ENCODE measurements at regions not wholly inside any gene's neighbourhood (a gene's known extent, or its start where the extent isn't known, plus 50 kb on each side); places are given as distances from the start of the nearest gene placed in this dataset.
"Not testable (repeated sequence)": the region's sequence is repeated elsewhere in the genome, so short reads cannot be mapped to it uniquely, and the experiment has no call there.

DNA sequence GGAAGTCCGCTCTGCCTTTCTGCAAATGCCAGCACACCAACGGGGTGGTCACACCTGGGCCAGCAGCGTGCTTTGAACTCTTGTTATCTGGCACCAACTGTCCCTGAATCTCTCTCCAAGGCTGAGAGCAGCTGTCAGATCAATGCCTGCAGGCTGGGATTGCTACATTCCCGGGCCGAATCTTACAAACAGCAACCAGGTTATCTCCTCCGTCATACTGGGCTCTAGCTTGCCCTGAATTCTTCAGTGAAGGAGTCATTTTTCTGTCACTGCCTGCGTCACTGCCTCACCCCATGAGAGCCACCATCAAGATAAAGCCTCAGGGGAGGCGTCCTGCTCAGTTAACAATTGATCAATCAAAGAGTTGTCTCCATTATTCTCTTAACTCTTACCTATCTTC is 329.4 kb upstream of the PPARGC1A start:
- no peaks in the 10 kb centered on the region for H3K9me3 ChIP-seq (ENCODE audit: control insufficient read depth in 1 of 2, low read length in 2 of 2)
- no peaks in the 10 kb centered on the region for H3K36me3 ChIP-seq (ENCODE audit: control insufficient read depth in 1 of 2, insufficient read depth in 2 of 2, low read length in 2 of 2)
- no peaks in the 10 kb centered on the region for H3K27me3 ChIP-seq (ENCODE audit: low read depth, low read length)
- H3K4me3 ChIP-seq (ENCODE audit: low read depth in 1 of 2, low read length in 2 of 2): no peak overlapping the region
- H3K4me1 ChIP-seq (ENCODE audit: control insufficient read depth in 1 of 2, insufficient read depth in 2 of 2, low read length in 2 of 2): no peaks in the 10 kb centered on the region
- H3K27ac ChIP-seq (ENCODE audit: low read length): no peak overlapping the region

DNA sequence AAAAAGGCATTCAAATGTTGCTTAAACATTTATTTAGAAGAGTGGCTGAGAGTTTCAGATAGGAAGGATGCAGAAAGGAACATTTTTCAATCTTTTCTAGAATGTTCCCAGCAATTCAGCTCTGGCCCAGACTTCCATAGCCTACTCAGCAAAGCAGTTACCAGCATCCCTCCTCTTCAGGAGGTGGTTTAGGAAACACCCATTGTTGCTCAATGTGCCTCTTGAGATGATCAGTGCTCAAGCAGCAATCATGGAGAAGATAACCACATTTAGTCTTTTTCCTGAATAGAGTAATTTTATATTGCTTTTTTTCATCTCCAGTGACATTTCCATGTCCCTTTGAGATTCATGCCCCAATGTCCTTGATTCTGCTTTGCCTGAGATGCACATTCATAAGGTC is 328.7 kb upstream of the PPARGC1A start:
- Histone ChIP-seq H3K4me3 (ENCODE audit: low read depth in 1 of 2, low read length in 2 of 2) (no peak overlapping the region), H3K36me3 (ENCODE audit: control insufficient read depth in 1 of 2, insufficient read depth in 2 of 2, low read length in 2 of 2) (no peaks in the 10 kb centered on the region), H3K27ac (ENCODE audit: low read length) (no peak overlapping the region), H3K9me3 (ENCODE audit: control insufficient read depth in 1 of 2, low read length in 2 of 2) (no peaks in the 10 kb centered on the region), H3K4me1 (ENCODE audit: control insufficient read depth in 1 of 2, insufficient read depth in 2 of 2, low read length in 2 of 2) (no peaks in the 10 kb centered on the region), H3K27me3 (ENCODE audit: low read depth, low read length) (no peaks in the 10 kb centered on the region)

DNA sequence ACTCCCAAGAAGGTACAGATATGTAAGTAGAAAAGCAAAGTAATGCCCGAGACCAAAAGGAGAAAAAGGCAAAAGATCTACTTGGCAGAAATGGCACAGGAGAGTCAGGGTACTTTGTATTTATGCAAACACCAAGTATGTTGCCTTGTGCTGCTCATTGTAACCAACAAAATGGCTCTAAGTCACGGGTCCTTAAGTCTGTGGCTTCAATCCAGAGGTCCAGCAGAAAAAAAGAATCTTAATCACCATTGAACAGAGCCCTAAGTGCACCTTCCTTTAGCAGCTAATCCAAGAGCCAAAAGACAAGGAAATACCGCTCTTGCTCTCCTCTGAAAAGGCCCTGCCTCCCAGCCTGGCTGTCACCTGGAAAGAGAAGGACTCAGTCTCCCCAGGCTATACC is 324.9 kb upstream of the PPARGC1A start:
- Histone ChIP-seq H3K27me3 (ENCODE audit: low read depth, low read length) (no peaks in the 10 kb centered on the region), H3K36me3 (ENCODE audit: control insufficient read depth in 1 of 2, insufficient read depth in 2 of 2, low read length in 2 of 2) (no peaks in the 10 kb centered on the region), H3K4me1 (ENCODE audit: control insufficient read depth in 1 of 2, insufficient read depth in 2 of 2, low read length in 2 of 2) (no peaks in the 10 kb centered on the region), H3K4me3 (ENCODE audit: low read depth in 1 of 2, low read length in 2 of 2) (no peak overlapping the region), H3K27ac (ENCODE audit: low read length) (no peak overlapping the region), H3K9me3 (ENCODE audit: control insufficient read depth in 1 of 2, low read length in 2 of 2) (no peaks in the 10 kb centered on the region)

DNA sequence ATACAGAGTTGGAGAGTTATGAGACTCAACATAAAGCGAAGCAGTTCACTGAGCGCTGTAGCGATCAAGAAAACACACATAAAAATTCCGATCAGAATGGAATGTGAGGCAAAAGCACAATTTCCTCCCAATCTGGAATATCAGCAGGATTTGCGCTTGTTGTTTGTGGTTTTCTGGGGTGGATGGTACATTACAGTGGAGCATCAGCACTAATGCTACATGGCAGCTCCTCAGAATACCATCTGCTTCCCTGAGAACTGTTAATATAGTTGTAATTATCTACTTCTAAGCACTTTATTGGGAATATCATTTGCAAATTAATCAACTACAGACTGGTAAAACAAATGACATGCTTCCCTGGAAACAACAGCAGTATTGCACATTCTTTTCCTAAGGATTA is 324.1 kb upstream of the PPARGC1A start:
- H3K4me1 ChIP-seq (ENCODE audit: control insufficient read depth in 1 of 2, insufficient read depth in 2 of 2, low read length in 2 of 2): no peaks in the 10 kb centered on the region
- no peak overlapping the region for H3K4me3 ChIP-seq (ENCODE audit: low read depth in 1 of 2, low read length in 2 of 2)
- no peak overlapping the region for H3K27ac ChIP-seq (ENCODE audit: low read length)
- H3K9me3 ChIP-seq (ENCODE audit: control insufficient read depth in 1 of 2, low read length in 2 of 2): no peaks in the 10 kb centered on the region
- H3K36me3 ChIP-seq (ENCODE audit: control insufficient read depth in 1 of 2, insufficient read depth in 2 of 2, low read length in 2 of 2): no peaks in the 10 kb centered on the region
- H3K27me3 ChIP-seq (ENCODE audit: low read depth, low read length): no peaks in the 10 kb centered on the region

DNA sequence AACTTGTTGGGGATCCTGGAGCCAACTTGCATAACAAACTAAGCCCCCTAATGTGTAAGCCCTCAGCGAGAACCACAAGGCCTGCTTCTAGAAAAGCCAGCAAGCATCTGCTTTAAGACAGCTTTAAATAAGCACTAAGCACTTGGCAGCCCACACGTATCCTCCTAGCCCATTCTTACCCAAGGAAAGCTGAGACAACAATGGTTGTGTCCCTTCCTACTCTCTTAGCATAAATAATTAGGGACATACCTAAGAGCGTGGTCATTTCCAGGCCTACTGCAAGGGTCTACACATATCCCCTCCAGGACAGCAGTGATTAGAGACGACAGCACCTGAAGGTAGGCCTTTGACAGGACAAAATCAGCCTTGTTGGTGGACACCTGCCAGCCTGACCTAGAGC is 322.8 kb upstream of the PPARGC1A start:
- Histone ChIP-seq H3K27ac (ENCODE audit: low read length) (no peak overlapping the region), H3K4me1 (ENCODE audit: control insufficient read depth in 1 of 2, insufficient read depth in 2 of 2, low read length in 2 of 2) (no peaks in the 10 kb centered on the region), H3K36me3 (ENCODE audit: control insufficient read depth in 1 of 2, insufficient read depth in 2 of 2, low read length in 2 of 2) (no peaks in the 10 kb centered on the region), H3K9me3 (ENCODE audit: control insufficient read depth in 1 of 2, low read length in 2 of 2) (no peaks in the 10 kb centered on the region), H3K4me3 (ENCODE audit: low read depth in 1 of 2, low read length in 2 of 2) (no peak overlapping the region), H3K27me3 (ENCODE audit: low read depth, low read length) (no peaks in the 10 kb centered on the region)

DNA sequence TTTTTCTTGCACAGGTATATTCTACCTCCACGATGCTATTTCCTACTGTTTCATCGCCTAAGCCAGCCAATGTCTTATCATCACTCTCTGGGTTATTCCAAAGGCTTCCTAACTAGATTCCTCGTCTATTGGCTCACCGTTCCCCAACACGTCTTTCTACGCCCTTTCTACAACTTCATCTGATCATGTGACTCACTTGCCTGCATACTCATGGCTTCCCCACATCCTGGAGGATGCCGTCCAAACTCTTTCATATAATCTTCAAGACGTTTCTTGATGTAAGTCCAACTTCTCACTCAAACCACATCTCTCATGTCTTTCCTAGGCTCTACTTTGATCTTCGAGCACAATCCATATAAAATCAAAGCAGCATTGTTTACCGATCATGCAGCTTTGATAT is 322.0 kb upstream of the PPARGC1A start:
- Histone ChIP-seq H3K4me1 (ENCODE audit: control insufficient read depth in 1 of 2, insufficient read depth in 2 of 2, low read length in 2 of 2) (no peaks in the 10 kb centered on the region), H3K36me3 (ENCODE audit: control insufficient read depth in 1 of 2, insufficient read depth in 2 of 2, low read length in 2 of 2) (no peaks in the 10 kb centered on the region), H3K27ac (ENCODE audit: low read length) (no peak overlapping the region), H3K9me3 (ENCODE audit: control insufficient read depth in 1 of 2, low read length in 2 of 2) (no peaks in the 10 kb centered on the region), H3K4me3 (ENCODE audit: low read depth in 1 of 2, low read length in 2 of 2) (no peak overlapping the region), H3K27me3 (ENCODE audit: low read depth, low read length) (no peaks in the 10 kb centered on the region)

DNA sequence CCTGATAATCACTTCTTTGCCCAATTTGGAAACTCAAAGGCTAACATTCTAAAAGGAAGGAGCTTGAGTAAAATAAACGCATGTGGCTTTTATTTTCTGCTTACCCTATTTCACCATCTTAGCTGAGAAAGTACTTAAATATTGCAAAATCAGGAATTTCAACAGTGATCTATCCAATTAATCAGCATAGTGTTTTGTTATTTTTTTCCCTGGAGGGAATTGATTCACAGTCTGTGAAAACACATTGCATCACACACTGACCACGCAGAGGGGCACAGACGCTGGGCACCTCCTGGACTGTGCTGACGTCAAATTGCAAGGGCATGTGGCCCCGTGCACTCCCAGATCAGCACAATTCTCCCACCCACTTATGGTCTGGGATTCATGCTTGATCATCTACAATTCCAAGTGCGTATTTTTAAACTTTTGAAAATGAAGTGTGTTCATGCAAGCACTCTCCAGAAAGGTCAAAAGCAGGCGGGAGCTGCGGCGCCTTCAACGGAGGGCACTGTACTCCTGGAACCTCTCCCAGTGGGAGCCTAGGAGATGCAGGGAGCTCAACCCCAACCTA is 320.6 kb upstream of the PPARGC1A start:
- no peak overlapping the region for H3K4me3 ChIP-seq (ENCODE audit: low read depth in 1 of 2, low read length in 2 of 2)
- no peaks in the 10 kb centered on the region for H3K4me1 ChIP-seq (ENCODE audit: control insufficient read depth in 1 of 2, insufficient read depth in 2 of 2, low read length in 2 of 2)
- no peak overlapping the region for H3K27ac ChIP-seq (ENCODE audit: low read length)
- H3K27me3 ChIP-seq (ENCODE audit: low read depth, low read length): no peaks in the 10 kb centered on the region
- H3K9me3 ChIP-seq (ENCODE audit: control insufficient read depth in 1 of 2, low read length in 2 of 2): no peaks in the 10 kb centered on the region
- H3K36me3 ChIP-seq (ENCODE audit: control insufficient read depth in 1 of 2, insufficient read depth in 2 of 2, low read length in 2 of 2): no peaks in the 10 kb centered on the region

DNA sequence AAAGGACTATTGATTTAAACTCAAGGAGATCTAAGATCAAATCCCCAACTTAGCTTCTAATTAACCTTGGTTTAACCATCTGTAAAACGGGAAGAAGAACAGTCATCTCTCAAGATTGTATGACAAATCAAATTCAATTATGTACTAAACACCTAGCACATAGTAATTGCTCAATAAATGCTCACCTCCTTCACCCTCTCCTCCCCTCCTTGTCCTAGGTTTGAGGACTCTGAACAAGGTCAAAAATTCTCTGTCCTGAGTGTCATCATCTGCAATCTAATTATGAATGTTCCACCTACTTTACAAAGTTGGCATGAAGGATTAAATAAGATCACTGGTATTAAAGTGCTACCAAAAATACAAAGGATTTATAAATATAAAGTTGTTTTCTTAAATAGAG is 320.1 kb upstream of the PPARGC1A start:
- no peaks in the 10 kb centered on the region for H3K27me3 ChIP-seq (ENCODE audit: low read depth, low read length)
- no peak overlapping the region for H3K27ac ChIP-seq (ENCODE audit: low read length)
- H3K36me3 ChIP-seq (ENCODE audit: control insufficient read depth in 1 of 2, insufficient read depth in 2 of 2, low read length in 2 of 2): no peaks in the 10 kb centered on the region
- no peak overlapping the region for H3K4me3 ChIP-seq (ENCODE audit: low read depth in 1 of 2, low read length in 2 of 2)
- no peaks in the 10 kb centered on the region for H3K9me3 ChIP-seq (ENCODE audit: control insufficient read depth in 1 of 2, low read length in 2 of 2)
- H3K4me1 ChIP-seq (ENCODE audit: control insufficient read depth in 1 of 2, insufficient read depth in 2 of 2, low read length in 2 of 2): no peaks in the 10 kb centered on the region

DNA sequence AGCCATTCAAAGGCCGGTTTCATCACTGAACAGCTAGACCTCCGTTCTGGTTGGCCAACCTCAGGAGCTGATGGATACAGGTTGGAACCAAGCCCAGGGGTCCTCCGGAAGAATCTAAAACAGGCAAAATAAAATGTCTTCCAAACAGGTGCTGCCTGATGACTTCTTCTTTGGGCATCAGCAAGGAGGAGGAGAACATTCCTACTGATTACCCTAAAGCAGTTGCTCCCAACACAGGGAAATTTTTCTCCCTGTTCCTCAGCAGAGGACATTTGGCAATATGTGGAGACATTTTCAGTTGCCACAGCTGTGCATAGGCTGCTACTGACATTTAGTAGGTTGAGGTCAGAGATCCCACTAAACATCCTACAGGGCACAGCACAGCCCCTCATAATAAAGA is 319.3 kb upstream of the PPARGC1A start:
- Histone ChIP-seq H3K4me1 (ENCODE audit: control insufficient read depth in 1 of 2, insufficient read depth in 2 of 2, low read length in 2 of 2) (no peaks in the 10 kb centered on the region), H3K9me3 (ENCODE audit: control insufficient read depth in 1 of 2, low read length in 2 of 2) (no peaks in the 10 kb centered on the region), H3K4me3 (ENCODE audit: low read depth in 1 of 2, low read length in 2 of 2) (no peak overlapping the region), H3K27me3 (ENCODE audit: low read depth, low read length) (no peaks in the 10 kb centered on the region), H3K36me3 (ENCODE audit: control insufficient read depth in 1 of 2, insufficient read depth in 2 of 2, low read length in 2 of 2) (no peaks in the 10 kb centered on the region), H3K27ac (ENCODE audit: low read length) (no peak overlapping the region)

DNA sequence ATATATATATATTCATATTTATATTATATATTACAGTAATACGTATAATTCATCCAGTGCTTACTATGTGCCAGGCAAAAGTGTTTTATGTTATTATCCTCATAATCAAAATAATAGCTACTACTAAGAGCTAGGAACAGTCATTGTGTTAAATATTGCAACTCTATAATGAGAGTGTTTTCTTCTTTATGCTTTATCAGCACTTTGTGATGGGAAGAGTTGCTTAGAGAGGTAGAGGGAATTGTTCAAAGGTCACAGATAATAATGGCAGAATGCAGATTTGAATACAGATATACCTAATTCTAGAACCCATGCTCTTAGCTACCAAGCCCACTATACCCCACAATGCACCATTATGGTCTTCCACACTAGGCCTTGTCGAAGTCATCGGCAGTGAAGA is 318.8 kb upstream of the PPARGC1A start:
- no peaks in the 10 kb centered on the region for H3K27me3 ChIP-seq (ENCODE audit: low read depth, low read length)
- no peak overlapping the region for H3K4me3 ChIP-seq (ENCODE audit: low read depth in 1 of 2, low read length in 2 of 2)
- H3K36me3 ChIP-seq (ENCODE audit: control insufficient read depth in 1 of 2, insufficient read depth in 2 of 2, low read length in 2 of 2): no peaks in the 10 kb centered on the region
- H3K9me3 ChIP-seq (ENCODE audit: control insufficient read depth in 1 of 2, low read length in 2 of 2): no peaks in the 10 kb centered on the region
- no peak overlapping the region for H3K27ac ChIP-seq (ENCODE audit: low read length)
- no peaks in the 10 kb centered on the region for H3K4me1 ChIP-seq (ENCODE audit: control insufficient read depth in 1 of 2, insufficient read depth in 2 of 2, low read length in 2 of 2)

DNA sequence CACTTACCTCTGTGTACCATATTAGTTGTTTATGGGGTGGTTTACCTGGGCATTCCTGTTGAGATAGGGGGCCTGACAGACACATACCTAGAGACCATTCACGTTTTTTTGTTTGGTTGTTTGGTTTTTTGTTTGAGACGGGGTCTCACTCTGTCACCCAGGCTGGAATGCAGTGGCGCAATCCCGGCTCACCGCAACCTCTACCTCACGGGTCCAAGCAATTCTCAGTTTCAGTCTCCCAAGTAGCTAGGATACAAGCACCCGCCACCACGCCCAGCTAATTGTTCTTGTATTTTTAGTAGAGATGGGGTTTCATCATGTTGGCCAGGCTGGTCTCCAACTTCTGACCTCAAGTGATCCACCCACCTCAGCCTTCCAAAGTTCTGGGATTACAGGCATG is 314.9 kb upstream of the PPARGC1A start:
- H3K4me1 ChIP-seq (ENCODE audit: control insufficient read depth in 1 of 2, insufficient read depth in 2 of 2, low read length in 2 of 2); H3K27ac ChIP-seq (ENCODE audit: low read length); H3K9me3 ChIP-seq (ENCODE audit: control insufficient read depth in 1 of 2, low read length in 2 of 2); H3K4me3 ChIP-seq (ENCODE audit: low read depth in 1 of 2, low read length in 2 of 2); H3K36me3 ChIP-seq (ENCODE audit: control insufficient read depth in 1 of 2, insufficient read depth in 2 of 2, low read length in 2 of 2); H3K27me3 ChIP-seq (ENCODE audit: low read depth, low read length): not testable (repeated sequence)

DNA sequence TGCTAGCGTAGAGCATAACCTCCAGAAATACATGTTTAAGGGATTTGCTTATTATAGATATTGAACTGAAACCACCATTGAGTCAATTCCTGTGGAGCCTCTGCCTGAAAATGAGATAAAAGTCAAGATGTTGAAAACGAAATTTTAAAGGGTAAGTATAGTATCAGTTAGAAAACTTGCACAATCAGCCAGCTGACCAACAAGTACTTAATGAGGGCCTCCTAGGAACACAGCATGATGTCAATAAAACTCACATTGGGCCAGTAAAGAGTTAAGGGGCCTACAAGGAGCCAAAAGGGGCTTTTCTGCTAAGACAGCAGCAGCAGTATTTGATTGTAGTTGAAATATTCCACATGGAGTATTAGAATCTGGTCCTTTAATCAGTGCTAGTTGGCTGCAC is 314.1 kb upstream of the PPARGC1A start:
- Histone ChIP-seq H3K27ac (ENCODE audit: low read length) (no peak overlapping the region), H3K9me3 (ENCODE audit: control insufficient read depth in 1 of 2, low read length in 2 of 2) (no peaks in the 10 kb centered on the region), H3K27me3 (ENCODE audit: low read depth, low read length) (no peaks in the 10 kb centered on the region), H3K4me3 (ENCODE audit: low read depth in 1 of 2, low read length in 2 of 2) (no peak overlapping the region), H3K4me1 (ENCODE audit: control insufficient read depth in 1 of 2, insufficient read depth in 2 of 2, low read length in 2 of 2) (no peaks in the 10 kb centered on the region), H3K36me3 (ENCODE audit: control insufficient read depth in 1 of 2, insufficient read depth in 2 of 2, low read length in 2 of 2) (no peaks in the 10 kb centered on the region)
